Right cardiac atrium (tissue), 5 donors: ENCODE measurements at regions not wholly inside any gene's neighbourhood (a gene's known extent, or its start where the extent isn't known, plus 50 kb on each side); places are given as distances from the start of the nearest gene placed in this dataset.

Experiments used
- ATAC-seq, 2 donors: fragments of 200-7000 bp; cut with Tn5 transposase; one replicate each; pipeline versions ENCODE4 v1.8.0 to v1.9.1; 2020; ENCODE audit warnings: moderate library complexity in 2 of 2, mild to moderate bottlenecking in 1 of 2
- DNase-seq, 3 donors: peaks; one replicate each; pipeline ENCODE4 v3.0.0-alpha.2; 2020
- H3K27ac ChIP-seq: one replicate; pipeline ENCODE4 v1.5.1; 2013; ENCODE audit warnings: mild to moderate bottlenecking, low read length, control low read depth, moderate library complexity
- H3K27me3 ChIP-seq: one replicate; pipeline ENCODE4 v1.6.1; 2013; ENCODE audit not compliant: control insufficient read depth, insufficient read depth
- H3K4me1 ChIP-seq: one replicate; pipeline ENCODE4 v1.6.1; 2013; ENCODE audit warnings: low read length; ENCODE audit not compliant: control insufficient read depth, insufficient read depth
- H3K4me3 ChIP-seq: one replicate; pipeline ENCODE4 v1.5.1; 2013; ENCODE audit warnings: low read length, control low read depth
- H3K9me3 ChIP-seq: one replicate; pipeline ENCODE4 v1.6.1; 2013; ENCODE audit warnings: low read length; ENCODE audit not compliant: control insufficient read depth
- WGBS: extraction: QIAGEN DNeasy Blood & Tissue Kit; methylation state at CpG from one replicate; pipeline ENCODE4 v1.1.7; 2013; 5-methylcytosine and 5-hydroxymethylcytosine counted together
- intact Hi-C, 4 donors: fragments of 100-400 bp; cut with DNase I; formaldehyde crosslinking; loops; one replicate each; pipeline versions ENCODE4 v1.11.0 to v1.14.0; 2022 to 2023
- donor health status: healthy with polysubstance abuse.
- donor health status: DM: no; HTN: yes; CAD: no.
- donor health status: DM: no; HTN: no; CAD: no.
- donor health status: DM: no; HTN: yes; CAD: no; lungs with severe emphysema.
- donor health status: DM: yes; HTN: yes; CAD: no.

DNA sequence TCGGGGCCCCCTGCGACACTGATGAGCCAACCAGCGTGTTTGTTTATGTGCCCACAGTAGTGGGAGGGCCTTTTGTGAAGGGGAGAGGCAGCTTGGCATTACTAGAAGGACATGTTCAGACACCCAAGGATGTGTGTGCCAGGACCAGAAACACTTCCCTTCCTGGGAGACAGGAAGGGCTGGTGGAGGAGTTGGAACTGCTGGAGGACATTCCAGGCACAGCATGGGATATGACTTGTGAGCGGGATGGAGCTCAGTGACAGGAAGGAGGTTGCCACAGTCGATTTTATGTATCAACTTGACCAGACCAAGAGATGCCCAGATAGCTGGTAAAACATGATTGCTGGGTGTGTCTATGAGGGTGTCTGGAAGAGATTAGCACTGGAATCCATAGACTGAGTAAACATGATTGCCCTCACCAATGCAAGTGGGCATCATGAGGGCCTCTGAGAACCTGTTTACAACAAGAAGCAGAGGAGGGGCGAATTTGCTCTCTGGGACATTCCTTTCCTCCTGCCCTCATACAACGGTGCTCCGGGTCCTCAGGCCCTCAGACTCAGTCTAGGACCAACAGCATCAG lies 106.4 kb upstream of the TLE3 start:
- H3K27me3 ChIP-seq: no peaks in the 10 kb centered on the region
- intact Hi-C loops: no loop called here
- H3K27ac ChIP-seq: no peak overlapping the region
- H3K9me3 ChIP-seq: no peaks in the 10 kb centered on the region
- no peak for DNase-seq
- no peak overlapping the region for H3K4me3 ChIP-seq
- 93% methylated on average over 8 of the region's 8 CpGs for WGBS
- no peaks in the 10 kb centered on the region for H3K4me1 ChIP-seq
- no peak for ATAC-seq

GRCh38 chr15:70202756-70203155 lies 105.0 kb upstream of the TLE3 start:
- Histone ChIP-seq H3K27ac (no peak overlapping the region), H3K9me3 (no peaks in the 10 kb centered on the region), H3K4me3 (no peak overlapping the region), H3K27me3 (no peaks in the 10 kb centered on the region), H3K4me1 (no peaks in the 10 kb centered on the region)
- 65% methylated on average over 2 of the region's 2 CpGs for WGBS
- intact Hi-C loops: no loop called here
- DNase-seq: no peak
- ATAC-seq: no peak

DNA sequence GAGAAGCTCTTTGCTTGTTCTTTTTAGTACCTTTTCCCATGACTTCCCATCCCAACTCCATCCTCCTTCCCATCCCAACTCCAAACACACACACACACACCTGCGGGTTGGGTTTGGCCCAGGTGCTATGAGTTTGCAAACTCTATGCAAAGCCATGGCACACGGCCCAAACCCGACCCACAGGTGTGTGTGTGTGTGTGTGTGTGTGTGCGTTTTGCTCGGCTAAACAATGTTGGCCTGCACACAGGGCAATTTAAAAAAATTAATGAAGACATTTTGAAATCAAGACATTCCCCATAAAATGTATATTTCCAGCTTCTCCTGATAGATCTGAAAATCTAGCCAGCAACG lies 103.7 kb upstream of the TLE3 start:
- ATAC-seq: no peak
- peaks cover 3% of the 10 kb centered on the region for H3K4me1 ChIP-seq
- 89% methylated on average over 6 of the region's 6 CpGs for WGBS
- intact Hi-C loops: no loop called here
- no peak for DNase-seq
- H3K4me3 ChIP-seq: no peak overlapping the region
- H3K27ac ChIP-seq: no peak overlapping the region
- no peaks in the 10 kb centered on the region for H3K27me3 ChIP-seq
- H3K9me3 ChIP-seq: no peaks in the 10 kb centered on the region

GRCh38 chr15:70200511-70201424 lies 103.1 kb upstream of the TLE3 start:
- intact Hi-C loops: no loop called here
- no peaks in the 10 kb centered on the region for H3K9me3 ChIP-seq
- WGBS: 64% methylated on average over 23 of the region's 23 CpGs
- DNase-seq: no peak
- ATAC-seq: no peak
- H3K4me3 ChIP-seq: no peak overlapping the region
- no peak overlapping the region for H3K27ac ChIP-seq
- peaks cover 8% of the 10 kb centered on the region for H3K4me1 ChIP-seq
- H3K27me3 ChIP-seq: no peaks in the 10 kb centered on the region

- peaks cover 8% of the 10 kb centered on the region for H3K4me1 ChIP-seq
- no peak for DNase-seq
- no peak overlapping the region for H3K4me3 ChIP-seq
- WGBS: 57% methylated on average over 18 of the region's 18 CpGs
- H3K9me3 ChIP-seq: no peaks in the 10 kb centered on the region
- H3K27ac ChIP-seq: no peak overlapping the region
- no peak for ATAC-seq
- no peaks in the 10 kb centered on the region for H3K27me3 ChIP-seq
- intact Hi-C loops: no loop called here
Measured at GRCh38 chr15:70199540-70200410, 102.1 kb upstream of the TLE3 start.

DNA sequence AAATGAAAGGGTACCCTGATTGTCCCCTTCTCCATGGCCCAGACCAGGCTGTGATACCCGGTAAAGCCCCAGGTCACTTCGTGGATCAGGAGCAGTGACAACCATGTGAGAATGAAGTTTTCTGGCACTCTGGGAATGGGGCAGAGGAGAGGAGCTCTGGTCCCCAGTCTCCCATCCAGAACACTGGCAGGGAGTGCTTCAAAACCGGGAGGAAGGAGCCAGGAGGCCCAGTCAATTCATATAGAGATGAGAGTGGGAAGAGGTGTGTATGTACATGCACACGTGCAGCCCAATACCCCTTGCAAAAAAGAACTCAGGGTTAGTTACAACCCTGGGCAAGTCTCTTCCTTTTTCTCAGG lies 101.4 kb upstream of the TLE3 start:
- Histone ChIP-seq H3K4me1 (peaks cover 8% of the 10 kb centered on the region), H3K27ac (no peak overlapping the region), H3K4me3 (no peak overlapping the region), H3K9me3 (no peaks in the 10 kb centered on the region), H3K27me3 (no peaks in the 10 kb centered on the region)
- intact Hi-C loops: no loop called here
- 91% methylated on average over 4 of the region's 4 CpGs for WGBS
- ATAC-seq: no peak
- DNase-seq: no peak

GRCh38 chr15:70198441-70199123 lies 100.9 kb upstream of the TLE3 start:
- 89% methylated on average over 6 of the region's 6 CpGs for WGBS
- peaks cover 8% of the 10 kb centered on the region for H3K4me1 ChIP-seq
- intact Hi-C loops: no loop called here
- H3K9me3 ChIP-seq: no peaks in the 10 kb centered on the region
- H3K4me3 ChIP-seq: no peak overlapping the region
- ATAC-seq: no peak
- no peak for DNase-seq
- no peak overlapping the region for H3K27ac ChIP-seq
- H3K27me3 ChIP-seq: no peaks in the 10 kb centered on the region

DNA sequence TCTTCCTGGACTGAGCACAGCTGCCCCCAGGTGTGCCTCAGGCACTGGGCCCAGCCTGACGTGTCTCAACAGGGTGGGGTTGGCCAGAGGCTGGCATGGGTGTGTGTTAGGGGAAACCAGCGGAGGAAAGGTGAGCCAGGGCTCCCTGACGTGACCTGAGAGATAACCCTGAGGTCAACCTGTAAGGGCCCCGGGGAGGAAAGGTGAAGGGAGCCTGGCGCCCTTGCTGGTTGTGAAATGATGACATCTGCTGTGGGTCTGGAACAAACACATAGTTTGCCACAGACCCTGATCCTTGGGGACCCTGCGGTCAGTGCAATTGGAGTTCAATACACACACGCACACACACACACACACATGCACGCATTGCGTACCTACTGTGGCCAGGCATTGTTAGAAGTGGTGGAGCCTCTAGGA lies 100.2 kb upstream of the TLE3 start:
- DNase-seq: no peak
- no peak for ATAC-seq
- 83% methylated on average over 9 of the region's 9 CpGs for WGBS
- no peaks in the 10 kb centered on the region for H3K9me3 ChIP-seq
- intact Hi-C loops: no loop called here
- H3K4me3 ChIP-seq: no peak overlapping the region
- H3K27ac ChIP-seq: no peak overlapping the region
- H3K4me1 ChIP-seq: peaks cover 8% of the 10 kb centered on the region
- H3K27me3 ChIP-seq: no peaks in the 10 kb centered on the region

DNA sequence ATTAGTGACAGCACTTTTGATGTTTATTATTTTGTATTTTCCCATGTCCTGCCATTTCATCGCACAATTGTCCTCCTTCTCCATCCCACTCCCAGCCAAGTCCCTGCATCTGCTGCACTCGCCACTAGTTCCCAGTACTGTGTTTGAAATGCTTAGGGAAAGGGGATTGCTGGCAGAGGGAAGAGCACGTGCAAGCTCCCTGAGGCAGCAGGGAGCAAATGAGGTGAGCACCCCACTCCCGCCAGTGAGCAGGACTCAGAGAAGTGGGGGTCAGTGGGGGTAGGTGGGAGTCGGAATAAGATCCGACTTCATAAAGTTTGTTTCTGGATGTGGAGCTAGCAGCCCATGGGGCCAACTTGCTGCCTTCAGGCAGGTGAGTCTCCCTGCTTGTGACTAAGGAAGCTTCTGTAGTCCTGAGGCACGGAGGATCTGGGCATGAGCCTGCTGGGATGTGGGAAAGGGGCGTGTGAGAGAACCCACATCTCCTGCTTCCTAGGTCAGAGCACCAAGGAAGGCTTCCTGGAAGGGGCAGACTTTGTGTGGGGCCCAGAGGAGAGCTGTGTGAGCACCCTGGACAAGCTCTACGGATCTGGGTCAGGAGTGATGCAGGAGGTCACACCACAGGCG lies 99.7 kb upstream of the TLE3 start:
- no peaks in the 10 kb centered on the region for H3K27me3 ChIP-seq
- 95% methylated on average over 10 of the region's 10 CpGs for WGBS
- no peak for ATAC-seq
- H3K4me1 ChIP-seq: peaks cover 8% of the 10 kb centered on the region
- no peak overlapping the region for H3K4me3 ChIP-seq
- intact Hi-C loops: no loop called here
- H3K9me3 ChIP-seq: no peaks in the 10 kb centered on the region
- H3K27ac ChIP-seq: no peak overlapping the region
- DNase-seq: no peak

GRCh38 chr15:70196372-70197316 lies 98.9 kb upstream of the TLE3 start:
- no peak overlapping the region for H3K4me3 ChIP-seq
- 64% methylated on average over 21 of the region's 21 CpGs for WGBS
- DNase-seq (peak; percentile 25 to 67 (median 64)), ATAC-seq (peak; percentile 4 to 8)
- no peaks in the 10 kb centered on the region for H3K9me3 ChIP-seq
- no peak overlapping the region for H3K27ac ChIP-seq
- intact Hi-C loops: no loop called here
- H3K27me3 ChIP-seq: no peaks in the 10 kb centered on the region
- peaks cover 8% of the 10 kb centered on the region for H3K4me1 ChIP-seq
